ENCODE measurements at regions not wholly inside any gene's neighbourhood (a gene's known extent, or its start where the extent isn't known, plus 50 kb on each side); places are given as distances from the start of the nearest gene placed in this dataset.

DNA sequence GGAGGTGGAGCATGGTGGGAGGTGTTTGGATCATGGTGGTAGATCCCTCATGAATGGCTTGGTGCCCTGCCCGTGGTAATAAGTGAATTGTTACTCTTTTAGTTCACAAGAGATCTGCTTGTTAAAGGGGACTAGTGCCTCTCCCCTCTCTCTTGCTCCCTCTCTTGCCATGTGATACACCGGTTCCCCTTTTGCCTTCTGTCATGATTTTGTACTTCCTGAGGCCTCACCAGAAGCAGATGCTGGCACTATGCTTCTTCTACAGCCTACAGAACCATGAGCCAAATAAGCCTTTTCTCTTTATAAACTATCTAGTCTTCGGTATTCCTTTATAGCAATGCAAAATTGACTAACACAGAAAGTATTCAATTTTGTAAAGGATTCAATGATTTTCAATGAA lies 817.1 kb downstream of the TLR4 start:
- Mint-ChIP-seq H3K4me3 (no peak overlapping the region), H3K36me3 (ENCODE audit: low read depth) (no peaks in the 10 kb centered on the region), H3K4me1 (no peaks in the 10 kb centered on the region), H3K27me3 (ENCODE audit: low read depth) (no peaks in the 10 kb centered on the region), H3K9me3 (no peaks in the 10 kb centered on the region), H3K27ac (ENCODE audit: unreplicated experiment) (no peak overlapping the region)
- DNase-seq (ENCODE audit: low read depth, low spot score) = no peak
- TF ChIP-seq, protein P1, sequence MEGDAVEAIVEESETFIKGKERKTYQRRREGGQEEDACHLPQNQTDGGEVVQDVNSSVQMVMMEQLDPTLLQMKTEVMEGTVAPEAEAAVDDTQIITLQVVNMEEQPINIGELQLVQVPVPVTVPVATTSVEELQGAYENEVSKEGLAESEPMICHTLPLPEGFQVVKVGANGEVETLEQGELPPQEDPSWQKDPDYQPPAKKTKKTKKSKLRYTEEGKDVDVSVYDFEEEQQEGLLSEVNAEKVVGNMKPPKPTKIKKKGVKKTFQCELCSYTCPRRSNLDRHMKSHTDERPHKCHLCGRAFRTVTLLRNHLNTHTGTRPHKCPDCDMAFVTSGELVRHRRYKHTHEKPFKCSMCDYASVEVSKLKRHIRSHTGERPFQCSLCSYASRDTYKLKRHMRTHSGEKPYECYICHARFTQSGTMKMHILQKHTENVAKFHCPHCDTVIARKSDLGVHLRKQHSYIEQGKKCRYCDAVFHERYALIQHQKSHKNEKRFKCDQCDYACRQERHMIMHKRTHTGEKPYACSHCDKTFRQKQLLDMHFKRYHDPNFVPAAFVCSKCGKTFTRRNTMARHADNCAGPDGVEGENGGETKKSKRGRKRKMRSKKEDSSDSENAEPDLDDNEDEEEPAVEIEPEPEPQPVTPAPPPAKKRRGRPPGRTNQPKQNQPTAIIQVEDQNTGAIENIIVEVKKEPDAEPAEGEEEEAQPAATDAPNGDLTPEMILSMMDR (conservative IDR thresholded peaks at IDR 0.05) = no peak

DNA sequence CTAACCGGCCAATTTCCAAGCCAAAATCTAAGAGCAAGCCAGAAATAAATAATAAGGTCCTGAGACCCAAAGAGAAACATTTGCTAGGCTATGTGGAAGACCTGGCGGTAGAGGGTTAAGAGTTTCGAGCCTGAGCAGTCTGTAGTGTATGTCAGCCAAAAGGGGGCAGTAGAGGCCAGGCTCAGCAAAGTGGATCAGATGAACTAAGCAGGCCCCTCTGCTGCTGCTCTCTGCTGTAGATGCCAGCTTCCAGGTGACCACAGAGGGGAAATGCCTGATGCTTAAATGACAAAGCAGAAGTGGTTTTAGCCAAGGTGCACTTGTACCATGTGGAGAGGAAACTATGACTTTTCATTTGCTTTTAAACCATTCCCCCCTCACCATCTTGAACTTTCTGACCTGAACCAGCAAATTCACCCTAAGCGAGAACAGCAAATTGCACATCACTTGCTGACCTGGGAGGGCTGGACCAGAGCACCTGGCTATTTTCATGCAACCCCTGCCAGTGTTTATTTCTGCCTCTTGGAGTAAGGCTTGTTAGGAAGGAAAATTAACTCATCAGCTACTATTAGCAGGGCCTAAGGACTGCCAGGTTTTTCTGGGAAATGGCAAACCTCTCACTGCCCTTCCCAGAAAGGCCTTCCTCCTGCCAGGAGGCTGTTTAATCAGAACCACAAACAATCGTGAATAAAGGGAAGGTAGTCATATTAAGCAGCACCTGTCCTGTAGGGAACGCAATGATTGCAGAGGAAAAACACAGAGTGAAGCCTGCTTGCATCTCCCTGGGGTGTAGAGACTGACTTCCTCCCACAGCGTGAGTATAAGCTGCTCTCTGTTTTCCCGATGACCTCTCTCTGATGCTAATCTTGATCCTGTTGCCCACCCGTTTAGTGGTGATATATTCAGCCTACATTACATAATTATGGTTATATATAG lies 818.2 kb downstream of the TLR4 start:
- Mint-ChIP-seq H3K4me3 (no peak overlapping the region), H3K36me3 (ENCODE audit: low read depth) (no peaks in the 10 kb centered on the region), H3K9me3 (no peaks in the 10 kb centered on the region), H3K4me1 (no peaks in the 10 kb centered on the region), H3K27ac (ENCODE audit: unreplicated experiment) (no peak overlapping the region), H3K27me3 (ENCODE audit: low read depth) (no peaks in the 10 kb centered on the region)
- TF ChIP-seq, protein P1 (conservative IDR thresholded peaks at IDR 0.05) = peak; percentile 75
- DNase-seq (ENCODE audit: low read depth, low spot score) = peak; percentile 49

DNA sequence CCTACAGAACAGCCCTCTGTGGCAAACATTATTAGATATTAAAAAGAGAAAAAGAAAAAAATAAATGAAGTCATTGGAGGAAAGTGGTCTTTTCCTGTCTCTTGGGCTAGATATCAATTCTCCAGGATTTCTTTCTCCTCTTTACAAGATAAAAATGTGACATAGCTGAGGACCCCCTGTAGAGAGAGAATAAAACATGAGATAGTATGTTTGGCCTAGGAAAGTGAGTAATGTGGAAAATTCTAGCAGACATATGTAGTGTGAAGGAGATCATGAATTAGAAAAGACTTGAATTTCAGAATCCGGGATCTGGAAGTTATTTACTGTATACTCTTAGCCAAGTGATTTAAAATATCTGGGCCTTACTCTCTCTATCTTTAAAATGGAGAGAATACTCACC lies 823.1 kb downstream of the TLR4 start:
- Mint-ChIP-seq H3K9me3 (no peaks in the 10 kb centered on the region), H3K36me3 (ENCODE audit: low read depth) (no peaks in the 10 kb centered on the region), H3K27me3 (ENCODE audit: low read depth) (no peaks in the 10 kb centered on the region), H3K4me1 (no peaks in the 10 kb centered on the region), H3K27ac (ENCODE audit: unreplicated experiment) (no peak overlapping the region), H3K4me3 (no peak overlapping the region)
- DNase-seq (ENCODE audit: low read depth, low spot score) = no peak
- TF ChIP-seq, protein P1 (conservative IDR thresholded peaks at IDR 0.05) = no peak

DNA sequence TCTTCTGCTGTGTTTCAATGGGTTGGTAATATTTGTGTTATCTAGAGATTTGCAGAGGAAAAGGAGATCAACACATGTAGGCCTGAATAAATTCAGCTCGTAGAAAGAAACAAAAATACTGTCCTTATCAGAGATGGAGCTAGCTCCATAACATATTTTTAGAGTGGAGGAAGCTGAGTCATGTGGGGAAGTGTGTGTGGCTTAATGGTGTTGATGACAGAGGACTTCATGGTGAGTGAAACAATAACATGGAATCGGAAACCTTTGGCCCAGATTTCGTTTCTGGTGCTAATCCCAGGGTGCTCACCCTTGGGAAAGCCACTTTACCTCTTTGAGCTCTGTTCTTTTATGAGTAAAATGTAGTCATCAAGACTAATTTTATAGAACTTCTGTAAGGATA lies 825.0 kb downstream of the TLR4 start:
- Mint-ChIP-seq H3K4me1 (no peaks in the 10 kb centered on the region), H3K4me3 (no peak overlapping the region), H3K27ac (ENCODE audit: unreplicated experiment) (no peak overlapping the region), H3K36me3 (ENCODE audit: low read depth) (no peaks in the 10 kb centered on the region), H3K27me3 (ENCODE audit: low read depth) (no peaks in the 10 kb centered on the region), H3K9me3 (no peaks in the 10 kb centered on the region)
- TF ChIP-seq, protein P1 (conservative IDR thresholded peaks at IDR 0.05) = no peak
- no peak for DNase-seq (ENCODE audit: low read depth, low spot score)

DNA sequence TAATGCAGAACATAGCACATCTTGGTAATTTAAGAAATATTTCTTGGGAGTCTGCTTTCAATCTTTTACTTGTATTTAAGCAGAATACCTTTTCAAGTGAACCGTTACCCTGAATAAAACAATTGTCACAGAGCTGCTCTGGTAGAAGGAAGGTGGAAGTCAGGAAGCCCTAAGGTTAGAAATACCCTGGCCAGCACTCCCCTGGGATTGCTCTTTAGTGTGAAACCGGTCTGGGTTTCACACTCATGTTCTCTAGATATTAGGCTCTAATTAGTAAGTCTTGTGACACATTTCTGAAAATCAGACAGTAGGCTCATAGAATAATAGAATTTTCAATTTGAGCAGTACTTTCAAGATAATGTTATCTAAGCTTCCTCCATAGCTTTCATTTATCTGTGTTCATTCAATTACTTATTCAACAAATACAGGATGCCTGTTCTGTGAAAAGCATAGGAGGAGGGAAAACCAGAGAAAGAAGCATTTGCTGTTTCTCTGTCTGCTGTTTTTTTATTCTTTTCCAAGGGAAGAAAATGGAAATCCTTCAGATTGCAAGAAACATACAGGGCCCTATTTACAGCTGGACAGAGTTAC lies 825.5 kb downstream of the TLR4 start:
- Mint-ChIP-seq H3K4me1 (no peaks in the 10 kb centered on the region), H3K27ac (ENCODE audit: unreplicated experiment) (no peak overlapping the region), H3K9me3 (no peaks in the 10 kb centered on the region), H3K27me3 (ENCODE audit: low read depth) (no peaks in the 10 kb centered on the region), H3K36me3 (ENCODE audit: low read depth) (no peaks in the 10 kb centered on the region), H3K4me3 (no peak overlapping the region)
- TF ChIP-seq, protein P1 (conservative IDR thresholded peaks at IDR 0.05) = no peak
- DNase-seq (ENCODE audit: low read depth, low spot score) = no peak
